Upper lobe of right lung (tissue), 1 donor: ENCODE measurements at regions not wholly inside any gene's neighbourhood (a gene's known extent, or its start where the extent isn't known, plus 50 kb on each side); places are given as distances from the start of the nearest gene placed in this dataset. TPM values are rescaled to one million over a fixed set of nuclear protein-coding genes. Genes with fewer than 3 reads are reported as not detected.

Experiments
- ATAC-seq: fragments of 200-7000 bp; cut with Tn5 transposase; one replicate; pipeline ENCODE4 v1.9.1; 2020; ENCODE audit warnings: mild to moderate bottlenecking, moderate library complexity
- DNase-seq: peaks from one replicate; pipeline ENCODE4 v3.0.0-alpha.2; 2020
- H3K27ac ChIP-seq: fragments of 200-600 bp; one replicate; pipeline ENCODE4 v1.8.0; 2022
- H3K27me3 ChIP-seq: fragments of 200-600 bp; one replicate; pipeline ENCODE4 v1.8.0; 2022; ENCODE audit warnings: mild to moderate bottlenecking
- H3K36me3 ChIP-seq: fragments of 200-600 bp; one replicate; pipeline ENCODE4 v1.8.0; 2022
- H3K4me1 ChIP-seq: fragments of 200-600 bp; one replicate; pipeline ENCODE4 v1.8.0; 2022
- H3K4me3 ChIP-seq: fragments of 200-600 bp; one replicate; pipeline ENCODE4 v1.8.0; 2022; ENCODE audit warnings: mild to moderate bottlenecking
- H3K9me3 ChIP-seq: fragments of 200-600 bp; one replicate; pipeline ENCODE4 v1.8.0; 2022
- intact Hi-C: fragments of 100-400 bp; cut with DNase I; formaldehyde crosslinking; loops from one replicate; pipeline ENCODE4 v1.11.0; 2022
- microRNA-seq: library from miRNA; unstranded; fragments of <30 nt; microRNA quantifications from one replicate; pipeline ENCODE4 v1.2.0, GENCODE V29; 2020; ENCODE audit warnings: borderline microRNAs expressed
- TF ChIP-seq, protein P1 (sequence below): fragments of 200-600 bp; IDR thresholded peaks from one replicate; pipeline ENCODE4 v1.8.0; 2022; ENCODE audit warnings: antibody characterized with exemption
- donor health status: DM: no; HTN: yes; CAD: no; lungs with severe emphysema.

- intact Hi-C loops = no loop called here
- no peak overlapping the region for H3K4me3 ChIP-seq
- H3K27me3 ChIP-seq = peaks cover 6% of the 10 kb centered on the region
- DNase-seq = no peak
- H3K9me3 ChIP-seq = no peaks in the 10 kb centered on the region
- H3K4me1 ChIP-seq = peaks cover 3% of the 10 kb centered on the region
- no peak overlapping the region for H3K27ac ChIP-seq
- no peaks in the 10 kb centered on the region for H3K36me3 ChIP-seq
- TF ChIP-seq, protein P1, sequence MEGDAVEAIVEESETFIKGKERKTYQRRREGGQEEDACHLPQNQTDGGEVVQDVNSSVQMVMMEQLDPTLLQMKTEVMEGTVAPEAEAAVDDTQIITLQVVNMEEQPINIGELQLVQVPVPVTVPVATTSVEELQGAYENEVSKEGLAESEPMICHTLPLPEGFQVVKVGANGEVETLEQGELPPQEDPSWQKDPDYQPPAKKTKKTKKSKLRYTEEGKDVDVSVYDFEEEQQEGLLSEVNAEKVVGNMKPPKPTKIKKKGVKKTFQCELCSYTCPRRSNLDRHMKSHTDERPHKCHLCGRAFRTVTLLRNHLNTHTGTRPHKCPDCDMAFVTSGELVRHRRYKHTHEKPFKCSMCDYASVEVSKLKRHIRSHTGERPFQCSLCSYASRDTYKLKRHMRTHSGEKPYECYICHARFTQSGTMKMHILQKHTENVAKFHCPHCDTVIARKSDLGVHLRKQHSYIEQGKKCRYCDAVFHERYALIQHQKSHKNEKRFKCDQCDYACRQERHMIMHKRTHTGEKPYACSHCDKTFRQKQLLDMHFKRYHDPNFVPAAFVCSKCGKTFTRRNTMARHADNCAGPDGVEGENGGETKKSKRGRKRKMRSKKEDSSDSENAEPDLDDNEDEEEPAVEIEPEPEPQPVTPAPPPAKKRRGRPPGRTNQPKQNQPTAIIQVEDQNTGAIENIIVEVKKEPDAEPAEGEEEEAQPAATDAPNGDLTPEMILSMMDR = no peak
- ATAC-seq = no peak
These were observed 53.9 kb upstream of the ARGLU1 start for GRCh38 chr13:106621833-106622232.

GRCh38 chr13:106619688-106620555 lies 52.0 kb upstream of the ARGLU1 start:
- Histone ChIP-seq H3K27ac (no peak overlapping the region), H3K27me3 (no peaks in the 10 kb centered on the region), H3K9me3 (no peaks in the 10 kb centered on the region), H3K36me3 (no peaks in the 10 kb centered on the region), H3K4me3 (peak overlapping the region; percentile 6), H3K4me1 (peaks cover 3% of the 10 kb centered on the region)
- DNase-seq (no peak), ATAC-seq (peak; percentile 96)
- TF ChIP-seq, protein P1 = peak; percentile 82
- intact Hi-C loops = no loop called here

Small RNAs in the stretch of these regions (microRNA-seq; reads per million reads assigned to microRNA genes)
- gene MIR1267 = not detected
